DMS79 (cell line): ENCODE measurements at regions not wholly inside any gene's neighbourhood (a gene's known extent, or its start where the extent isn't known, plus 50 kb on each side); places are given as distances from the start of the nearest gene placed in this dataset.

Experiments
- DNase-seq: peaks from one replicate; lab custom pipeline; 2025; lab: John Stamatoyannopoulos, UW

DNA sequence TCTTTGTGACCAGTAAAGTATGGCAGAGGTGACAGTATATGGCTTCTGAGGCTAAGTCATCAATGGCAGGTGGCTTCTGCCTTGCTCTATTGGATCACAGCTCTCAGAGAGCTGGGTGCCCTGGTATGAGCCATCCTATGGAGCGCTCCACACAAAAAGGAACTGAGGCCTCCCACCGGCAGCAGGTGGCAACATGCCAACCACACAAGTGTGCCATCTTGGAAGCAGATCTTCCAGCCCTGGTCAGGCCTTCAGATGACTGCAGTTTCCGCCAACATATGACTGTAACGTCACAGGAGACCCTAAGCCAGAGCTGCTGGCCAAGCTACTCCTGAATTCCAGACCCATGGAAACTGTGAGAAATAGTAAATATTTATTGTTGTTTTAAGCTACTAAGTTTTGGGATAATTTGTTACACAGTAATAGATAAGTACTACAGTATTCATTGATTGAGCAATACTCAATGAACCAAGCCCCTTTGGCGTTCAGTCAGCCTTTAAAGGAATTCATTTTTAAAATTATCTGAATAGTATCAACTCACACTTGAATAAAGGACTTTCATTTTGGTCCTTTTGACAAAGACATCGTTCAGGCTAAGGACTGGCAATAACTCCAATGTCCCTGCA, 69.4 kb upstream of the LHX1 start:
- DNase-seq, result no peak

DNA sequence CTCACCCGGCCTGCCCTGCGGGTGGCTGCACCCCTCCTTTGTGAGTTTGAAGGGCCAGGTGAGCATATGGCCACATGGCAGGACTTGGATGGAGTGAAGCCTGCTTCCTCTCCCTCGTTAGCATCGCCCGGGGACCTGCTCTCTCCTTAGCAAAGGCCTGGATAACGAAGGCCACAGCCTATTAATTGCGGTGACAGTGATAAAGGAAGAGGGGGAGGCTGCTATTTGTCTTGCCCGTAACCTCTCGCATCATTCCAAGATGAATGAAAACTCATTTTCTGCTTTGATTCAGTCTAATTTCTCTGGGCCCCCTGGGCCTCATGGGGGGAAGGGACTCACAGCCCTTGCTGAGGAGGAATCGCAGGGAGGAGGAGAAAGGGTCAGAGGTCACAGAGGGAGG, 68.5 kb upstream of the LHX1 start:
- DNase-seq, result no peak

DNA sequence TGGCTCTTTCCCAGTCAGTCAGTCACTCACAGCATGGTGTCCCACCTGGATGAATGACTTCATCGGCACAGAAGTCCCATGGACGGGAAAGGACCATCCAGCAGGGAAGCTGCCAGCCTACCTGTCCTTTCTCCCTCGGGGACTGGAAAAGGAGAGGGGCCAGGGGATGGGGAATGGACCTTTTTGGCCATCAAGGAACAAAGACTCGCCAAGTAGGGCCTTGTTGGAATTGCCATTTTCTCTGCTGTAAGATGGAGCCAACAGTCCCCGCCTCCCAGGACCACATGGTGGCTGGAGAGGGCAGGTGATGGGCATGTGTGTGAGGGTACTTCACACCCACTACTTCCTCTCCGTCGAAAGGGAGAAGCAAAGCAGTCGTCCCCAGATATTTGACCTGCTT, 67.8 kb upstream of the LHX1 start:
- DNase-seq, result no peak

DNA sequence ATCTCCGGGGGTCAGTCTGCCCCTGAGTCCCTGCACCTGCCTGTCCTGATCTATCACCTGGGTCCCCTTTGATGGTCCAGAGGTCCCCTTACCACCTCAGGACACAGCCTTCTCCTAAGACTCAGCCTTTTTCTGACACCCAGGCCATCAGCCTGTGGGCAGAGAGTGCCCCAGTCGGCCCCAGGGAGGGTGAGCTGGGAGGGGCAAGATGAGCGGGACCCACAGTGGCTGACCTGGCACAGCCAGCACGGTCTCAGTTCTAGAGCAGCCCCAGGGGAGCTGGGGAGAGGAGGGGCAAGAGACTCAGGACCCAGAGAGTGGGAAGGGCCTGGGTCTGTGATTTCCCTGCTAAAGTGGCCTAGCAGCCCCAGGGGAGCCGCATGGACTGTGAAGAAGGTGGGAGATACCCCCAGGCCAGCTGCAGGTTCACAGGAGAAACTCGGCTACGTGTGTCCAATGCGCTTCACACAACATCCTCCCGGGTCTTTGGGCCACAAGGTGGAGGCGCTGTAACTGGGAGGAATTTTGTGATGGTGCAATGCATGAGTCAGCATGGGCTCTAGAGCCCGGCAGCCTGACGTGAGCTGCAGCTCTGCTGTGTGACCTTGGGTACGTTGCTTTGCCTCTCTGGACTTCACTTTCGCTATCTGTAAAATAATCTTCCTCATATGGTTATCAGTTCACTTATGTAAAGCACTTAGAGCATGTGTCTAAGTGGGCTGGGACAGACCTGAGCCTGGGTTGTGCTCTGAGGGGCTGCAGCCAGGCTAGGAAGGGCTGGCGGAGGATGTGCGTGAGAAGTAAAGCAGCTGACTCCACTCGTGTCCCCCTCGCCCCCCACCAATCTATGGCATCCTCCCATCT, 67.2 kb upstream of the LHX1 start:
- no peak for DNase-seq

DNA sequence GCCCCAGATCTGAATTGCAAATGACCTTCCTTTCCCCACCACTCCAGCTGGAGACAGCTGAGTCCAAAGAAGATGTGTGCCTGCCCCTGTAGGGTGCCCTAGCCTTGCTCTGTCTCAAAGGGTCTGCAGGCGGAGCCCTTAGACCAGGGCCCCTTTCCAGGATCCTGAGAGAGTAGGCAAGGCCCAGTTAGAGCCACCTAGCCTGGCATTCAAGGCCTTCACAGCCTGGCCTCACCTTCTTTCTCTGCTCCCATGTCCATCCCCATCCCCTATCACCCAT, 66.6 kb upstream of the LHX1 start:
- no peak for DNase-seq

DNA sequence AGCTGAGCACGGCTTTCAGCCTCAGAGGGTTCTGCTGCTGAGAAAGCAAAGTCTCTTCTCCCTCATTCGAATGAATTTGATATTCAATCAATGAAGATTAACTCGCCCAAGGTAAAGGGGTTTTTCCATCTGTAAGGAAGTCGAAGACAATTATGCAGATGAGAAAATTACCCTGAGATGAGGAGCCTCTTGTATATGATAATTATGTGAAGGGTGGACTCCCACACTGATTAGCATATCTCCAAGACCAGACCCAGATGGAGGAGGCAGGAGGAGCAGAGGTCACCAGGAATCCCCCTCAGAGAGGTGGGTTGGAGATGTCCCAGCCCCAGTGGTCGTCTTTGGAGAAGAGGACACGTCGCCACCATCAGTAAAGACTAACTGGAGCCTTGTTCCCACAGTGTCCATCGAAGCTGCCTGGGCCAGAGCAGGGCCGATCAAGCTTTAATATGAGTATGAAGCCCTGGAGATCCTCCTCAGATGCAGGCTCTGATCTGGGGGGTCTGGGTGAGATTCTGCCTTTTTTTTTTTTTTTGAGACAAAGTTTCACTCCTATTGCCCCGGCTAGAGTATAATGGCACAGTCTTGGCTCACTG, 61.5 kb upstream of the LHX1 start:
- DNase-seq, result no peak

DNA sequence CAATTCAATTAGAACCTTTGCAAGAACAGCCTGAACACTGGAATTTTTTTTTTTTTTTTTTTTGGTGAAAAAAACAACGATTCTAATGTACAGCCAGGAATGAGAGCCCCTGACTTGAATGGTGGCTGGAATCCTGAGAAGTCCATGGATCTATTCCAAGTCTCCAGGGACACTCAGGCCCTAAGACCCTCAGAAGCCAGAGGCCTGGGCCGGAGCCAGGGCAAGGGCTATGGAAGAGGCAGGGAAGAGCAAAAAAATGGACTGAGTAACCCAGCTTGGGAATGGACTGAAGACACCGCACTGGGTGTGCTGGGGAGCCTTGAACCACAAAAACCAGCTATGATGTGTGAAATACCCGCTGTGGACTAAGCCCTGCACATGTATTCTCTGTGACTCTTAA, 60.3 kb upstream of the LHX1 start:
- DNase-seq, result no peak

DNA sequence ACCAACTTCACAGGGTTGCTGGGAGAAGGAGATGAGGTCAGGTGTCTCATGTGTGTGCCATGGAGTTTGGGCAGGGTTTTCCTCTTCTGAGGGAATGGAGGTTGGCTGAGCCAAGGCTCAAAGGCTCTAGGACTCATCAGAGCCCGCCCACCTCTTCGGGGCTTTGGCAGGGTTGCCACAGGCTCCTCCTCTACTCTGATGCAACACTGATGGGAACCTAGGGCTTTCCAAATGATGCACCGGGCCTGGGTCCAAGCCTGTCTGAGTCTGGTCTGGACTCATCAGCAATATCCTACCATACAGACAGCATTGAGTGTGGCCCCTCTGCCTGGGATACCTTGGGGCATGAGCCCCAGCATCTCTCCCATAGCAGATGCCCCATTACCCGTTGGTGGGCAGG, 59.5 kb upstream of the LHX1 start:
- no peak for DNase-seq

DNA sequence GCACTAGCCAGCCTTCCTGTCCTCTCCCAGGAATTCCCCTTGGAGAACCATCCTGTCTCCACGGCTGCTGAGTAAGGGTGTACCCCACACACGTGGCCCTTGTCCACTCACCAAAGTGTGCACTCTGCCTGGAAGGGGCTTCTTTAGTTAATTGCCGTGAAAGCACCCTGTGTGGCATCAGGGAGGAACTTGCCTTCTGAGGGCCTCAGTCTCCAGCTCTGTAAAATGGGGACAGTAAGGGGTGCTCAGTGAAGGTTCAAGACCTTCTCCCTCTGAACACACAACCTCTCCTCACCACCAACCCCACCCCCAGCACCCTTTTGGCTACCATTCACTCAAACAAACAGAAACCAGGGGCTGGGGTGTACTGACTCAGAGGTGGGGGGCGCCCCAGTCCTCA, 59.1 kb upstream of the LHX1 start:
- no peak for DNase-seq

DNA sequence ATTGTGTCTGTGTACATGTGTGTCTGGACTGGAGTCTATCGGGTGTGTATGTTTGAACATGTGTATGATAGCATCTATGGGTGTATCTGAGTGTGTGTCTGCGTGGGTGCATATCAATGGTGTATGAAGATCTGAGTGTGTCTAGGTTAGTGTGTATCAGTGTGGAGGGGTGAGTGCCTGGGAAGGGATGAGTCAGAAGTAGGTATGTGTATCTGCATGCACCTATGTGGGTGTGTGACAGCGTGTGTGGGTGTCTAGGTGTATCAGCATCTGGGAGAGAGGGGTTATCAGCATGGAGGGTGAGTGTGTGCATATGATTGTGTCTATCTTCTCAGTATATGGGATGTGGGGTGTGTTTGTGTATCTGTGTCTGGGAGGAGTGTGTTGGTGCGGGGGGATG, 58.2 kb upstream of the LHX1 start:
- DNase-seq, result no peak

DNA sequence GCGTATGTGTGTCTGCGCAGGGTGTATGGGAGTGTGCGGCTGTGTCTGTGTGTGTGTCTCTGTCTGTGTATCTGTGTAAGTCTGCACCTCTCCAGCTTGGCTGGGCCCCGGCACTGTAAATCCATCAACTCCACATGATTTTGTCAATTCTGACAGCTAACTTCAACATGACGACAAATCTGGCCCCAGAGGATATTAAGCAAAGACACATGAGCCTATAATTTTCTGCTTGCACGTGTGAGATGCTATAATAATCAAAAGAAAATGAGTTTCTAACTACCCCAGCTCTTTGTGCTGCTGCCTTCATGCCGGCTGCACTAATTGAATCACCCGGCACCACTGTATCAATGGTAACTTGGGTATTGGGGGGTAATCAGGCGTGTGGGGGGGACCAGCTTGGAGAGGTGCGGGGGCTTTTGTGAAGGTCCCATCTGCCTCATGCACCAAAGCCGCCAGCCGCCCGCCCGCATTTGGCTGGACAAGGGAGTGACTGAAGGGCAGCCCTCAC, 57.6 kb upstream of the LHX1 start:
- DNase-seq, result no peak

DNA sequence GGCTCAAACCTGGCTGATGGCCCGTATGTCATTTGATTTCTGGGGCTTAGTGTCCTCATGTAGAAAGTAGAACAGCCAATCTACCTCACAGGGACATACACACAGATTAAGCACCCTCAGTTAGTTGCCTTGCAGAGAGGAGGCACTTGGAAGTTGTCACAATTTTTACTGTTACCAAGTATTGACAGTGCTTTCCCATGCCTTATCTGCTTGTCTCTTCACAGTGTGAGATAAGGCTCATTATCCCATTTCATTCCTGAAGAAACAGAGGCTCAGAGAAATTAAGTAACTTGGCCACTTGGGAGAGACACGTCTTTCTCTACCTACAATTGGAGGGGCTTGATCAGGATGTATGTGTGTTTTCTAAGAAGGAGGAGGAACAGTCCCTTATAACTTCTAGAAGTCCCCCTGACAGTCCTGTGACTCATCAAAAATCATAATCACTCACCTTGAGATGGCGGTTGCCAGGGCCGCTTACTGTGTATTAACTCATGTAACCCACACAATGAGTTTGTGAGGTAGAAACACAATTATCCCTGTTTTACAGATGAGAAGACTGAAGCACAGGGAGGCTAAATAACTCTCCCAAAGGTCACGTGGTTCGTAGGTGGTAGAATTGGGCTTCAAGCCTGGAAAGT, 56.9 kb upstream of the LHX1 start:
- DNase-seq, result no peak

DNA sequence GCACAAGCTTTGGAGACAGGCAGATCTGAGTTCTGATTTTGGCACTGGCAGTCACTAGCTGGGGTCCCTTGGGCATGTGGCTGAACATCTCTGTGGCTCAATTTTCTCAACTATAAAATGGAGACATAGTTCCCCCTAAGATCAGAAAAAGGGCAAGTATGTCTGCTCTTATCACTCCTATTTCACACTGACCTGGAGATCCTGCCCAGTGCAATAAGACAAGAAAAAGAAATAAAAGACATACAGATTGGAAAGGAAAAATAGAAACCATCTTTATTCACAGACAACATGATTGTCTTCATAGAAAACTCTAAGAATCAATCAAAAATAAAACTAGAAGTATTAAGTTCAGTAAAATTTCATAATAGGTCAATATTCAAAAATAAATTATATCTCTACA, 56.0 kb upstream of the LHX1 start:
- DNase-seq, result no peak

DNA sequence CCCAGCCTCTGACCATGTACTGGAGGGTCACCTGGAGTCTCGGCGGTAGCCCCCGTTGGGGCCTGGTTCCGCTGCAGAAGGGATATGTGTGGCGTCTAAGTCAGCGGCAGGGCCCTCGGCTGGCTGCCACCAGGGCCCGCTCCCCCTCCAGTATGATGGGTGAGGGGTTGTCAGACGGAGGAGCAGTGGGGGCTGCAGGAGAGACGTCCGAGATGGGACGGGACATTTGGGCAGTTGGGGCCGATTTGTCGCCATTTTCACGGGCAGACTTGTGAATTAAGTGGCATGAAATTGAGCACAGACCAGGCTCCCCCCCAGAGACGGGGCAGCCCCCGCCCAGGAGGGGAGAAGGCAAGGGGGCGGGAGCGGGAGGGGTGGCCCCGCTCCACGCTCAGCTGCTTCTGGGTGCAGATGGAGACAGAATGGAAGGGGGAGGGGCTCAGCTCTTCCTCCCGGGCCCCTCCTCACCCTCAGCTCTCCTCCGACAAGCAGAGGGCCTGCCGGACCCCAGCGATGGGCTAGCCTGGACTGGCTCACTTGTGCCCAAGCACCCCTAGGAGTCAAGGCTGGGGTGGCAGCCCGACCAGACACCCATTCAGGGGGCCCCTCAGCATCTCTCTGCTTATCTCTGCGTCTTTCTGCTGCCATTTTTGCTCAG, 52.7 kb upstream of the LHX1 start:
- no peak for DNase-seq

DNA sequence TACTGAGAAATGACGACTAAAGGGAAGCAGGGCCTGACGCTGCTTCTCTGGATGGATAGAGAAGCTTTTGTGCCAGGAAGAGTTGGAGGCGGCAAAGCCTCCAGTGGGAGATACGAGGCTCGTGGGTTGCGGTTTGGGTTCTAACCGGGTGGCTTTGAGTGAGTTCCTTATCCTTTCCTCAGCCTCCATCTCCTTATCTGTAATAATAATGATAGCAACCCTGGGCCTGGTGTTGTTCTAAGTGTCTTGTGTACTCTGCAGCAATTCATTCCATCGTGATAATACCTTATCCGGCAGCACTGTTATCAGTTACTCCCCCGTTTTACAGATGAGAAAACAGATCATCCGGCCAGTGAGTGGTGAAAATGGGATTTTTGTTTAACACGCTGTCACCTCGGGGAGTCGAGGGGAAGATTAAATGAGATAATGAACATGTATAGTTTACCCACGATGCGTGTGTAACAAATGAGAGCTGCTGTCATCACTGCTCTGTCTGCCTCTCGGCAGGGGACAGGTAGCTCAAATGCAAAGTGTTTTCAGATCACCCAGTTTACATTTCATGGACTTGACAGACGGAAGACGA, 52.0 kb upstream of the LHX1 start:
- no peak for DNase-seq

DNA sequence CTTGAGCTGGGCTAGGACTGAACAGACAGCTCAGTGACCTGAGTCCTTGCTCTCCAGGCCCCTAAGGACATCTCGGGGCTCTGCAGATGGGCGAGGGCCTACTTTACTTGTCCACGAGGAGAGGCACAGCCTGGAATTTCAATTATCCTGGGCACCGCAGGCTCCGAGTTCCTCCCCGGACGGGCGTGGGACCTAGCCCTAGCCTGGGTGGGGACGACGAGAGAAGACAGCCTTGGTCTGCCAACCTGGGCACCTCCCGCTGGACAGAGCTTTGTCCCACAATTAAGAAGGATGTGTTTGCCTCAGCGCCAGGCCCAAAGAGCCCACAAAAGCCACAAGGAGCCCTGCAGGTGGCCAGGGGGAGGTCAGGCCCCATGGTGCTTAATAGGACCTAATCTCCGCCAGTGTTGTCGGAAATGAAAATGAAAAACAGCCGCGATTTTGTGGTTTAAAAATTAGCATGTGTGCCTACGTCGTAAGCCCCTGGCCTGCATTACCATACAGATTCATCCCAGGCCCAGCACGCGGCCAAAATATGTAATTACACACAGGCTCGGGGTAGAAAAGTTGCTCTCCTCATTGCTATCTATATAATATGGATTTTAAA, 51.4 kb upstream of the LHX1 start:
- no peak for DNase-seq
